Testis (tissue), 2 donors: ENCODE measurements at regions not wholly inside any gene's neighbourhood (a gene's known extent, or its start where the extent isn't known, plus 50 kb on each side); places are given as distances from the start of the nearest gene placed in this dataset.

Experiments
- DNase-seq: peaks from one replicate; pipeline ENCODE4 v3.0.0-alpha.2; 2019
- H3K27ac ChIP-seq, 2 donors: fragments of 200-600 bp; sonication (generic); one replicate each; pipeline ENCODE4 v1.5.1; 2019
- H3K27me3 ChIP-seq: fragments of 200-600 bp; sonication (generic); one replicate; pipeline ENCODE4 v1.5.1; 2019
- H3K36me3 ChIP-seq: fragments of 200-600 bp; sonication (generic); one replicate; pipeline ENCODE4 v1.5.1; 2017; ENCODE audit warnings: low read depth; ENCODE audit errors: missing control alignments
- H3K4me1 ChIP-seq: fragments of 200-600 bp; sonication (generic); one replicate; pipeline ENCODE4 v1.5.1; 2019
- H3K4me3 ChIP-seq, 2 donors: fragments of 200-600 bp; sonication (generic); one replicate each; pipeline ENCODE4 v1.5.1; 2017 to 2019
- H3K9me3 ChIP-seq: fragments of 200-600 bp; sonication (generic); one replicate; pipeline ENCODE4 v1.5.1; 2017
- POLR2A ChIP-seq: fragments of 450-650 bp; IDR thresholded peaks from one replicate; pipeline ENCODE4 v1.6.1; 2017; ENCODE audit warnings: antibody characterized with exemption, mild to moderate bottlenecking, moderate library complexity
- WGBS, 2 donors: methylation state at CpG; one replicate each; pipeline ENCODE4 v1.1.5; 2018; 5-methylcytosine and 5-hydroxymethylcytosine counted together
- intact Hi-C: fragments of 100-400 bp; cut with DNase I; formaldehyde crosslinking; loops from one replicate; pipeline ENCODE4 v1.15.1; 2023; ENCODE audit warnings: low total_unique reads
- TF ChIP-seq, protein P1 (sequence below), 3 experiments: fragments of 450-650 bp in 2 of 3; fragments of 200-600 bp in 1 of 3; sonication (generic) in 1 of 3; IDR thresholded peaks; one replicate each; pipeline ENCODE4 v1.5.1; 2016 to 2019; ENCODE audit warnings: antibody characterized with exemption in 3 of 3, mild to moderate bottlenecking in 2 of 3, moderate library complexity in 1 of 3

DNA sequence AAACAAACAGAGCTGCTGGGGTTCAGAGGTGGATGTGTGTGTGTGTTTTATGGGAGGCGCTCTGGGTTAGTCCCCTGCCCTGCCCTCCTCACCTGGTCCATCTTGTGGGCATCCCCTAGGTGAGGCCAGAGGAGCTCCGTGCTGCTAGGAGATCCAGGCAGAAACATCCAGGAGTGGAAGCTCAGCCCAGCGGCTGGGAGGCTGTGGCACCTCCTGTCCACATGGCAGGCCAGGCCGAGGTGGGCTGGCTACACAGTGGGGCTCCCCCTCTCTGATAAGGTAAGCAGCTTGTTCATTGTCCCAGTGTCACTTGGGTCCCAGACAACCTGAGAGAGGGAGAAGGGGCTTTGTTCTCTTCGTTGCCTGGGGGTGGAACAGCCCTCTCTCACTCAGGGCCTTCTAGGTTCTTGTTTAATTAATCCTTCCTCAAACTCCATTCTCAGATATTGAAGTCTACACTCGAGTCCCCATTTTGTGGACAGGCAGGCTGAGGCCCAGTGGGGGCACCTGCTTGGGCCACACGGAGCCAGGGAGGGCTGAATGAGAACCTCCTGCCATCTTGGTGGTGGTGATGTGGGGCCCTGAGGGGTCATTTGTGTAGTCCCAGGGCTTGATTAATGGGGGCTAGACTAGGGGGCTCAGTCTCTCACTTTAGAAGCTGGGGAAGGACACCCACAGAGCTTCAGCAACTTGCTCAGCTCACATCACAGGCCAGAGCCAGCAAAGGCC is 216.8 kb upstream of the GPR26 start:
- WGBS, 2 donors: 86 to 88% methylated on average over 7 of the region's 7 CpGs

DNA sequence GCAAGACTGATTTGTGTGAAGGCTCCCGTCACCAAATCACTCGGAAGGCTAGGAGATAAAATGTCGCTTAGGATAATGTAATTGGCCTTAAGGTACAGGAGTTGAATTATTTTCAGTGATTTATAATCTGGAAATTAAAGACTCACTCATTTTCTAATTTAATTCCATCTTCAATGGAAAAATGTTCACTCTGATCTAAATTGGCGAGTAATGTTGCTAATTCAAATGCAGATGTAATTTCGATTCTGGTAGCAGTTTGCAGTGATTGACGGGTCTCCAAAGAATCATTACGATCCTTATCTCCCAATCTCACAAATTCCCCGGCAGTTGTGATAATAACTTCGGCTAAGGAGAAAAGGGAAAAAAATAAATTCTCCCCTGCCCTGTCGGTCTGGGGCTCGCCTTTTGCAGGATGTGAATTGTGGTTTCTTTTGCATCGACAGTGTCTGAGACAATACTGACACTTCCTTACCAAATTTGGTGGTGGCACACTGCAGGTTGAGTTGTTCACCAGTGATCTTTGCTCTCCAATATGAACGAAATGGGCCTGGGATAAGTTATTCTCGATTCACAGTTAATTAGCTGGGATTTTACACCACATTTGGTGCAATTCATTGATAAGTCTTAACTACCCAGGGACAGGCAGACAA is 215.1 kb upstream of the GPR26 start:
- H3K27ac ChIP-seq: no peak overlapping the region
- intact Hi-C loops: no loop called here
- no peak overlapping the region for H3K4me3 ChIP-seq
- 70 to 78% methylated on average over 14 of the region's 14 CpGs for WGBS, 2 donors
- H3K9me3 ChIP-seq: no peaks in the 10 kb centered on the region
- H3K4me1 ChIP-seq: no peaks in the 10 kb centered on the region
- no peak for DNase-seq
- no peaks in the 10 kb centered on the region for H3K27me3 ChIP-seq
- no peaks in the 10 kb centered on the region for H3K36me3 ChIP-seq
- no peak for TF ChIP-seq POLR2A
- TF ChIP-seq, protein P1, sequence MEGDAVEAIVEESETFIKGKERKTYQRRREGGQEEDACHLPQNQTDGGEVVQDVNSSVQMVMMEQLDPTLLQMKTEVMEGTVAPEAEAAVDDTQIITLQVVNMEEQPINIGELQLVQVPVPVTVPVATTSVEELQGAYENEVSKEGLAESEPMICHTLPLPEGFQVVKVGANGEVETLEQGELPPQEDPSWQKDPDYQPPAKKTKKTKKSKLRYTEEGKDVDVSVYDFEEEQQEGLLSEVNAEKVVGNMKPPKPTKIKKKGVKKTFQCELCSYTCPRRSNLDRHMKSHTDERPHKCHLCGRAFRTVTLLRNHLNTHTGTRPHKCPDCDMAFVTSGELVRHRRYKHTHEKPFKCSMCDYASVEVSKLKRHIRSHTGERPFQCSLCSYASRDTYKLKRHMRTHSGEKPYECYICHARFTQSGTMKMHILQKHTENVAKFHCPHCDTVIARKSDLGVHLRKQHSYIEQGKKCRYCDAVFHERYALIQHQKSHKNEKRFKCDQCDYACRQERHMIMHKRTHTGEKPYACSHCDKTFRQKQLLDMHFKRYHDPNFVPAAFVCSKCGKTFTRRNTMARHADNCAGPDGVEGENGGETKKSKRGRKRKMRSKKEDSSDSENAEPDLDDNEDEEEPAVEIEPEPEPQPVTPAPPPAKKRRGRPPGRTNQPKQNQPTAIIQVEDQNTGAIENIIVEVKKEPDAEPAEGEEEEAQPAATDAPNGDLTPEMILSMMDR (IDR thresholded peaks at IDR 0.05): no peak

More for the DNA sequence above, 216.8 kb upstream of the GPR26 start:
- Histone ChIP-seq H3K36me3 (no peaks in the 10 kb centered on the region), H3K4me1 (no peaks in the 10 kb centered on the region), H3K27me3 (no peaks in the 10 kb centered on the region), H3K4me3 (no peak overlapping the region), H3K27ac (no peak overlapping the region), H3K9me3 (no peaks in the 10 kb centered on the region)
- intact Hi-C loops: no loop called here
- DNase-seq: no peak
- TF ChIP-seq, protein P1 (IDR thresholded peaks at IDR 0.05): no peak
- TF ChIP-seq POLR2A: no peak

DNA sequence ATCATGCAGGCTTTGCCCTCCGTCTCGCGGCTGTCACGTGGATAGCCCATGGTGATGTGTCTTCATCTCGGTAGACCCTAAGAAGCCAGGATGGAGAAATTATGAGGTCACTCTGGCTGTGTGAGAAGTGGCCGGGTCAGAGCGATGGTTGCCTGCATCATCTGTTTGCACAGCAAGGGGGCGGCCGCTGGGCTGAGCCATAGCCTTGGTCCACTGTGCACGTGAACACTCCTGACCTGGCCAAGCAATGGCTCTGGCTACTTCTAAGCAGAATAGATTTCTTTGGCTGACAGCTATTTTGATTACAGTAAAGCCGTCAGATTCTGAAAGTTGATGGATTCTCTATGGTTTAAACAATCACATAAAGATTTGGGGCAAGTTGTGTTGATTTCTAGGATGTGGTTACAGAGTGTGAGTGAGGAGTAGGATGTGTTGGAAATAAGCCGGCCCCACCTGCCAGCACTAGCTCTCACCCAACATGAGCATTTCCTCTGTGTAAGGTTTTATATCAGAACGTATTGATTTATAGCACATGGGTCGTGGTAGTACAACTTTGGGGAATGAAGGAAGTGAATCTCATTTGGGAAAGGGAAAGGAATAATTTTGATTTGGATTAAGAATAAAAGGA is 214.4 kb upstream of the GPR26 start:
- H3K4me1 ChIP-seq: no peaks in the 10 kb centered on the region
- intact Hi-C loops: no loop called here
- H3K27me3 ChIP-seq: no peaks in the 10 kb centered on the region
- DNase-seq: no peak
- H3K27ac ChIP-seq: no peak overlapping the region
- no peak overlapping the region for H3K4me3 ChIP-seq
- no peaks in the 10 kb centered on the region for H3K9me3 ChIP-seq
- no peaks in the 10 kb centered on the region for H3K36me3 ChIP-seq
- TF ChIP-seq POLR2A: no peak
- TF ChIP-seq, protein P1 (IDR thresholded peaks at IDR 0.05): no peak
- WGBS, 2 donors: 72 to 78% methylated on average over 14 of the region's 14 CpGs

DNA sequence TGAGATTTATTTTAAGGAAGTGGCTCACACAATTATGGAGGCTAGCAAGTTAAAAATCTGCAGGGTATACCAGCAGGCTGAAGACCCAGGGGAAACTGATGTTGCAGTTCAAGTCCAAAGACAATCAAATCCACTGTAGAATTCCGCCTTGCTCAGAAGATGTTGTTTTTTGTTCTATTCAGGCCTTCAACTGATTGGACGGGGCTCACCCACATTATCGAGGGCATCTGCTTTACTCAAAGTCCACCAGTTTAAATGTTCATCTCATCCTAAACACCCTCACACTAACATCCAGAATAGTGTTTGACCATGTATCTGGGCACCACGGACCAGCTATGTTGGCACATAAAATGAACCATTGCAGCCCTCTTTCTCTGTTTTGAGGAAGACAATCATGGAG is 211.2 kb upstream of the GPR26 start:
- H3K36me3 ChIP-seq: no peaks in the 10 kb centered on the region
- H3K27me3 ChIP-seq: no peaks in the 10 kb centered on the region
- TF ChIP-seq POLR2A: no peak
- TF ChIP-seq, protein P1 (IDR thresholded peaks at IDR 0.05): no peak
- H3K4me1 ChIP-seq: no peaks in the 10 kb centered on the region
- H3K4me3 ChIP-seq: no peak overlapping the region
- H3K9me3 ChIP-seq: no peaks in the 10 kb centered on the region
- 93 to 95% methylated on average over 4 of the region's 4 CpGs for WGBS, 2 donors
- intact Hi-C loops: no loop called here
- H3K27ac ChIP-seq: no peak overlapping the region
- DNase-seq: no peak
